Limb (tissue), 2 donors: ENCODE measurements at regions not wholly inside any gene's neighbourhood (a gene's known extent, or its start where the extent isn't known, plus 50 kb on each side); places are given as distances from the start of the nearest gene placed in this dataset.
A peak's percentile ranks its signal among the peaks of the same experiment; 100 is the strongest.

Source experiments
- DNase-seq, 2 donors: peaks; one replicate each; pipeline ENCODE4 v3.0.0-alpha.2; 2016; ENCODE audit errors: extremely low spot score in 2 of 2

GRCh38 chr2:239767021-239767905 lies 257.9 kb downstream of the NDUFA10 start:
- DNase-seq = no peak

GRCh38 chr2:239765911-239766310 lies 259.2 kb downstream of the NDUFA10 start:
- no peak for DNase-seq

- DNase-seq = no peak
Observed at GRCh38 chr2:239765076-239765845, 259.9 kb downstream of the NDUFA10 start.

GRCh38 chr2:239763433-239764097 lies 261.6 kb downstream of the NDUFA10 start:
- DNase-seq = peak in 1 of 2 donors; percentile 41

- DNase-seq = no peak
Observed at GRCh38 chr2:239762655-239763269, 262.4 kb downstream of the NDUFA10 start.

GRCh38 chr2:239762106-239762505 lies 263.0 kb downstream of the NDUFA10 start:
- DNase-seq = no peak

- no peak for DNase-seq
Observed at GRCh38 chr2:239760596-239760995, 264.5 kb downstream of the NDUFA10 start.

- peak in 1 of 2 donors; percentile 22 for DNase-seq
Observed at GRCh38 chr2:239758279-239758877, 266.8 kb downstream of the NDUFA10 start.

GRCh38 chr2:239756790-239757760 lies 268.1 kb downstream of the NDUFA10 start:
- DNase-seq = peak; percentile 73 to 87

- DNase-seq = no peak
Observed at GRCh38 chr2:239756031-239756789, 268.9 kb downstream of the NDUFA10 start.

- DNase-seq = no peak
Observed at GRCh38 chr2:239753401-239753837, 271.7 kb downstream of the NDUFA10 start.

- DNase-seq = no peak
Observed at GRCh38 chr2:239752951-239753350, 272.2 kb downstream of the NDUFA10 start.

- no peak for DNase-seq
Observed at GRCh38 chr2:239751679-239752355, 273.3 kb downstream of the NDUFA10 start.

- no peak for DNase-seq
Observed at GRCh38 chr2:239750929-239751678, 274.0 kb downstream of the NDUFA10 start.

GRCh38 chr2:239750045-239750835 lies 274.9 kb downstream of the NDUFA10 start:
- DNase-seq = no peak

- DNase-seq = no peak
Observed at GRCh38 chr2:239749272-239749873, 275.8 kb downstream of the NDUFA10 start.

GRCh38 chr2:239748811-239749210 lies 276.3 kb downstream of the NDUFA10 start:
- no peak for DNase-seq
